IPS-NIHi7 (cell line): ENCODE measurements at regions not wholly inside any gene's neighbourhood (a gene's known extent, or its start where the extent isn't known, plus 50 kb on each side); places are given as distances from the start of the nearest gene placed in this dataset.
"Not testable (repeated sequence)": the region's sequence is repeated elsewhere in the genome, so short reads cannot be mapped to it uniquely, and the experiment has no call there.

Experiments used
- DNase-seq: peaks from one replicate; pipeline ENCODE4 v3.0.0; 2012; ENCODE audit warnings: mixed read lengths; ENCODE audit errors: extremely low spot score

DNA sequence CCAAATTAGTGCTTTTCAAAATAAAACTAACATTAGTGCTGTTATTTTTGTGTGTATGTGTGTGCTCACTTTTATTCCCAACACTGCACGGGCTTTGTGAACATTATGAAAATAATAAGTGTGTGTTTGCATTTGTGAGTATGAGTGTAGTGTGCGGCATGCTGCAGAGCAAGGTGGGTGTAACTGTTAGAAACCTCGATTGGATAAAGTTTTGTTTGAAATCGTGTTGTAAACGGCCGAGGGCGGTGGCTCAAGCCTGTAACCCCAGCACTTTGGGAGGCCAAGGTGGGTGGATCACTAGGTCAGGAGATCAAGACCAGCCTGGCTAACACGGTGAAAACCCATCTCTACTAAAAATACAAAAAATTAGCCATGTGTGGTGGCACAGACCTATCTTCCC lies 352.0 kb downstream of the MDFIC start:
- not testable (repeated sequence) for DNase-seq

DNA sequence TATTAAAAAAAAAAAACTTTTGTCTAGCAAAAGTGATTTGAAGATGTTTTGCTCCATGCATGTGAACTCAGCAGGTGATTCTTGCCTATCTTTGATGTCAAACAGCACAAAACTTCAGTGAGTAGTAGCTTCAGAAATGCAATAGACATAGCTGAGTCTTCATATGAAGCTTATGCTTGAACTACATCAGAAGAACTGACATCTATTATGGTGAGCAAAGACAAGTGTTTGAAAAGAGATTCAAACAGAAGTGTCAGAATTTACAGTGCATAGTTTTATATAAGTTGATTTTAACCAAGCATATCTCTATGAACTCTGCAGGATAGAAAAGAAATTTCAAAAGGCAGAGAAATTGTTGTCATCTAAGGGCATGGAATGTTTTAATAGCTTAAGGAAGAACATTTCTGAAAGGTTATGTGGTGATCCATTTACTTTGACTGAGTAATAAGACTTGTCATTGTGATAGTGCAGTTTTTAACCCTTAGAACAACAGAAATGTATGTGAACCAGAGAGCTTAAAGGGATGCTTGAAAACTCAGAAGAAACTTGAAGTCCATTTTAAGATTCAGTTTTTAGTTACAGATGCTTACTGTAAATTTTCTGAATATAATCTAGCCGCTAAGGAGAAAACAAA lies 351.4 kb downstream of the MDFIC start:
- DNase-seq, result no peak

DNA sequence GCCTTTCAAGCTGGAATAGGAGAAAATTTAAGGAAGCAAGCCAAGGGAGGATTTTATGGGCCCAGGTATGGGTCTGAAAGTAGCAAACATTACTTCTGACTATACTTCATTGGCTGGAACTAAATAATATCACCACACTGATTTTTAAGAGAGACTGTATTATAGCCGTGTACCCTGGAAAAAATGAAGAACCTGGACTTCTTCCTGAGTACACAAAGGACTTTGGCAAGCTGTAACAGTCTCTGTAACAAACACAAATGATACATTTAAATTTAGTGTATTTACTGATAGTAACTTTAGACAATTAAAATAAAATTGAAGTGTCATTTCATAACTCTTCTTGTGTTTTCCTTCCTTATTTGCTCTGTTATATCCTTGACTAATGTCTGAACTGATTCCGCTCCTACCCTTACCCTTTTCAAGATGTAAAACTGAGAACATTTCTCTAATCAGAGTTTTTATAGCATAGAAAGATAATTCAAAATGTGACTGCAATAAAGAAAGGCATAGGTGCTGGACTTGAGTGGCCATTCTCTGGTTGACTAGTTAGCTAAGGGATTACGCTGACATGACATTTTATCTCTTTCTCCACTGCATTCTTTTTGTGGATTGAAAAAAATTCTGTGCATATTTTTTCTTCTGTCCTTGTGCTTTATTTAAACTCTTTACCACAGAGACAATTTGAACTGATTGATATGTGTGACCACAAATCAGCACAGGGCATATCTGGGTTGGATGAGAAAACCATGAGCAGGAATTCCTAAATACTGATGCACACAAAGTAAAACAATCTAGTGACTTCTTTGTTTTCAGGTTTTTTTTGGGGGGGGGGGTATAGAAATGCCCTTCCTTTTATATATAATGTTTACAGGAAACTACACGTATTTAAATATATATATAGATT lies 349.7 kb downstream of the MDFIC start:
- DNase-seq, result no peak

DNA sequence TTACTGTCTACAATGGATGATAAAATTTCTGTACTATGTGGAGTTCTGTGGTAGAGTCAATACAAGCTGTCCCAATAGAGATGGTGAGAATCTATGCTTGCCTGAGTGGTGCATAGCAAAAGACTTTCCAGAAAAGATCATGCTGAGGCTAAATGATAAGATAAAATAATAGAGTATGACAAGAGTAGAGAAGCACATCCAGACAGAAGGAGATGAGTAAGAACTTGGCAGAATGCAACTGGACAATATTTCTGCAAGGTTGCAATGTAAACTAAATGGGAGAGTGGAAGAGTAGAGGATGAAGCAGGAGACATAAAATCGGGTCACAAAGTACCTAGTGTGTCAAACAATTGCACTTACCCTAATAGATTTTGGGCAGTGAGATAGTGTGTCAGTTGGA lies 347.6 kb downstream of the MDFIC start:
- DNase-seq, result no peak

DNA sequence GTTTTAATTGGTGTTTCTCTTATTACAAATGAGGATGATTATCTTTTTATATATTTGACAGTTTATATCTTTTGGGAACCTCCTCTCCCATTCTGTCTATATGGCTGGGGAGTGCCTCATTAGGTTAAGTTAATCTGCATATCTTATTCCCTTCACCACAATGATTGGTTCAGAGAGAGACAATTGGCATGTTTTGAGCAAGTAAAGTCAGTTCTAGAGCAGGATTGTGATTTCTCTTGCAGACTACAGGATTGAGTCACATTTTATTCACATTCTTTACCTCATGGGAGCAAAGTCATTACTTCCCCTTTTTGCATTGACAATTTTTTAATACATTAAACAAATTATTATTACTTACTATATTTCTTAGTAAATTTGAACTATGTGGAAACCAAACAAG lies 345.6 kb downstream of the MDFIC start:
- DNase-seq, result no peak

DNA sequence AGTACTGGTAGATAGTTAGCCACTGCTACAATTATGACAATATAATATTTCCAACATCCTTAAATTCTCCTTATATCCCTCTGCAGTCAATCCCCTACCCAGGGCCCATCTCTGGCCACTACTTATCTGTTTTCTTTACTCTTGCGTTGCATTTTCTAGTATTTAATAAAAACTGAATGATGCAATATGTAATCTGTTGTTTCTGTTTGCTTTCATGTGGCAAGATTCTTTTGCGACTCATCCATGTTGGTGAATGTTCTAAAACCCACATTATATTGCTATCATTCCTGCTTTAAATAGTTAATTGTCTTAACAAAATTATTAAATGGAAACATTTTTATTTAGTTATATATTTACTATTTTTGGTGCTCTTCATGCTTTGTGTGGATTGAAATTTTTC lies 338.5 kb downstream of the MDFIC start:
- no peak for DNase-seq

DNA sequence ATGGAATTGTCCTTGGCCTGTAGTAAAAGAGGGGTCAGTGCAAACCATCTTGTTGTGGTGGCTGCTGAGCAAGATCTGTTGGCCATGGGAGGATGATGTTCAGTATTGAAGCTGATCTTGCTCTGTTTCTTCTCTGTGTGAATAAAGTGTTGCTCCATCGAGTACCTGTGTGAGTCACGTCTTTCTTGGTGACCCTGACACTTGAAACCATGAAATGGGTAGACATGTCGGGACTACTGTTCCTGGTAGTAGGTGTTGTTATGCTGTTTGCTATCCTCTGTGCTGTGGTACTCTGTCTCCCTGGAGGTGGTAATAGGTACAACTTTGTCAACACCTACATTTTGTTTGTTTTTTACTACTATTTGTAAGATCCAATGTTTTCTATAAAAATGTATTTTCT lies 330.6 kb downstream of the MDFIC start:
- no peak for DNase-seq

DNA sequence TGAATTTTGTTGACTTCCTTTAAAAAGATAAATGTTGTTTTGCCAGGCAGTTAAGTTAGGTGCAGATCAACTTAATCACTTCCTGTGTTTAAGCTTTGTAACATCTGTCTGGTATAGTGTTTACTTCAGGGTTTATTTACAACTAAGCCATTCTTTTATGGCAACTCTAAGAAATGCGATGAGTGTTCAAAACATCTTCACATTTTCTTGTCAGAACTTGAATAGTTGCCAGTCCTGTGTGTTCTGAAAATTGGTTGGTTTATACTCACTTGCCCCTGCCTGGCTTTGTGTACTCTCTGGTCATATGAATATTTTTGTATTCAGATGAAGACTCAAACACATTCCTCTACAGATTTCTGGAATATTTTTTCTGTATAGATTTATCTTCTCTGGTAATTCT lies 327.2 kb downstream of the MDFIC start:
- DNase-seq, result no peak

DNA sequence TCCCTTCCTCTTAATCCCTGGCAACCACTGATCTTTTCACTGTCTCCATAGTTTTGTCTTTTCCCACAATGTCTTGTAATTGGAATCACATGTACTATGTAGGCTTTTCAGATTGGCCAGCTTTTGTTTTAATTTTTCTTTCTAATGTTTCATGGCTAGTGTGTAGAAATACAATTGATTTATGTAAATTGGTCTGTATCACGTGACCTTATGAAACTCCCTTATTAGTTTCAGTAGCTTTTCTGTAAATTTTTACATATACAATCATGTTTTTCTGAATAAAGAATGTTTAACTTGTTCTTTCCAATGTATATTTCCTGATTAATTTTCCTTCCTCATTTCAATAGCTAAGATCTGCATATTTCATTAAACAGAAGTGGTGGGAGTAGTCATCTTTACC lies 319.3 kb downstream of the MDFIC start:
- no peak for DNase-seq

DNA sequence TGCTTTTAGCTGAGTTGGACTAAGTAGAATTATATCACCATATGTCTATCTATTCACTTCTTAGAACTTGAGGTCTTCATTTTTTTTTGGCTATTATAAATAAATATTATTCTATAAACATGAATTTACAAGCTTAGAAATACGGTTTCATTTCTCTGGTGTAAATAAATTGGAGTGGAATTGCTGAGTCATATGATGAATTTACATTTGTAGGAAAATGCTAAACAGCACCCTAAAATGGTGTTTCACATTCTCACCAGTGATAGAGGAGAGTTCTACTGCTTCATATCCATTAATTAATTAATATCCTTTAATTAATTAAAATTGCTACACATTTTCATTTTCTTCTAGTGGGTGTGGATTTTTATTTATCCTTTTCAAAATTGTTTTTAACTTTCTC lies 318.3 kb downstream of the MDFIC start:
- DNase-seq, result no peak

DNA sequence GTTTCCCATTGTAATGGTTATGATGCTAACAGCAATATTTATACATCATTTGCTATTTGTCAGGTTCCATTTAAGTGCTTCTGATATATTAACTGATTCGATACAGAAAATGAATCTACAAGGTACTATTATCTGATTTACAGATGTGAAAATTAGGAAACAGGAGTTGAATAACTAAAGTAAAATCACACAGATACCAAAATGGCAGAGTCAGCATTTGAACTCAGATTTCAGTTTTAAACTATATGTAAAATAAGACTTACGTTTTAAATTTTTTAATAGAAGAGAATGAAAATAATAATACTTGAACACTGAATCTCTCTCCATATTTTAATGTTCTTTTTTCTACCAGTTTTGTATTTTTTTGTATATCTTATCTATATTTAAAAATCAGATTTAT lies 313.2 kb downstream of the MDFIC start:
- DNase-seq, result no peak

DNA sequence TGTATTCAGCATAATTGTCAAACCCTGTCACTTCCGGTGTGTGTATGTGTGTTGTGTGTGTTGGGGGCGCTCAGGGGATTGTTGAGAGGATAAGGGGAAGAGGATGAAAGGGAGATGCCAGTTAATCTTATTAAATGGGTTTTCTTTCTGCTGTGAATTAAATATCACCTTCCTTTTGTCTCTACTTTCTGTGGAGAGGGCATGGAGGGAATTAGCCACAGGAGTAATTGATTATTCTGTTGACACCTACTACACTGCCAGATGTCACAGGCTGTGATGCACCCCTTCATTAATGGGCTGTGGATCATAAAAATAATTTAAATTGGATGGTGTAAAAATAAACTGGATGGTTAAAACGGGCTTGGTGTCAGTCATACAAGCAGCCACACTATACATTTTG lies 311.9 kb downstream of the MDFIC start:
- no peak for DNase-seq

DNA sequence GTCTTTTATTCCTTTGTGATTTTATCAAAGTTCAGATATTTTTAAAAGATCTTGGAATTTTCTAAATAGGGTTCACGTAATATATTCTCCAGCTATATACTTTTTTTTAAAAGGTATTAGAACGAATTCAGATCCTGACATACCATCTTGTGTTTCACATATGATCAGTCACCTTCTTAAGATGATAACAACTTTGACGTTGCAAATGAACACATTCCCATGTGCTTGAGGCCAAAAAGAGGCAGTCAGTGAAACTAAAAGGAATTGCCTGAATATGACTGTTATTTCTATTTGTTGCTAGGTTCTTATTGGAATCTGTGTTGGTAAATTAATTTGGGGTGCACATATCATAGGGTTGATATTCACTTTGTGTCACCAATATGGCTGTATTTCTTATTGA lies 310.1 kb downstream of the MDFIC start:
- no peak for DNase-seq

DNA sequence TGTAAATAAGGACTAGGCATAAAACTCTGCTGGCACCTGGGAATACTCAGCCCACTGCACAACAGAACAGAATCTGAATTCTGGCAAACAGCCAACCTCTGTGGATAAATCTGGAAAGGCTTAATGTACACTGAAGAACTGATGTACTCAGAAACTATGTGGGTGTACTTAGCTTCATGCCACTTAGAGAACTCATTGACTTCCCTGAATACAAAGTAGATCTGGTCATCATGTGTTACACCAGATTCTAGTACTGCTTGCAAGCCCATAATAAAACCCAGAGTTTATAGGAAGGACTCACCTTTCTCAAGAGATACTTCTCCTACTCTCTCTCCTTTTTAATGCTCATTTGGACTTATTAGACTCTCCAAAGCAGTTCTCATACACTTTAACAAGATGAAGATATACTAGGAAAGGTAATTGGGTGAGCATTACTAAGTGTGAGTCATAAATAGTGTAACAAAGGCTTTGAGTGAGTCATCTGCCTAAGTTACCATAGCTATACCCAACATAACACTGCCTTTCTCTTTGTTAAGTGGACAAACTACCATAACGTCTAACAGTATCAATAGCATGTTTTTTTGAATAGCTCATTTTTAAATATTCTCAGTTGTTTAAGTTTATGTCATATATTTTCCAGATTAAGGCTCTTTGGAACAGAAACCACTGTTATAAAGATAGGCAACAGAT lies 309.1 kb downstream of the MDFIC start:
- DNase-seq, result no peak

DNA sequence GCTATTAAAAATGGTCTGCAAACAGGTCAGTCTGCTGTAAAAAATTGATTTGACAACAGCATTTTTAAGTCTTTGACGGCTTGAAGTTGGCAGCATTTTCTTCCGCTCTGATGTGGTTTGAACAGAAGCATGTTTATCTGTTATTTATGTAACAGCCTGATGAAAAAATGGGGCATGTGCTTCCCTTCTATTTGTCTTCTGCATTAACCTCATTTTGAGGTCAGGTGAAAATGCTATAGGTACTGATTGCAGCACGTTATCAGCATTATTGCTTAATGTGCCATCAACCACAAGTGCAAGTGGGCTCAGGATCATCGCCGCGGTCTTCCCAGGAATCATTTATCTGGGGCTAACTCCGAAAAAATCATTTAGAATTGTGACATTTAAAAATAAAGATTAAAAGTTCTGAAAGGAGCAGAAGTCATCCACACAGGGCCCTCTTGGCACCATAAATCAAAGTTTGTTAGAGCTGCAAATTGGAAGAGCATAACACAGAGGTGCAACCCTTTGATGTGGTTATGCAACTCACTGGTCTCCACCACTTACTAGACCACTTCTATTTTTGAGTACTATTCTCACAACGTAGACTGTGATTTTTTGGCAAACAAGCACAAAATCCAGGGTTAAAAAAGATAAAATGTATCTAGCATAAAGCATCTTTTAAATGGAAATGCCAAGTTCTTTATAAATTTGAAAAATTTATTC lies 307.7 kb downstream of the MDFIC start:
- DNase-seq, result no peak

DNA sequence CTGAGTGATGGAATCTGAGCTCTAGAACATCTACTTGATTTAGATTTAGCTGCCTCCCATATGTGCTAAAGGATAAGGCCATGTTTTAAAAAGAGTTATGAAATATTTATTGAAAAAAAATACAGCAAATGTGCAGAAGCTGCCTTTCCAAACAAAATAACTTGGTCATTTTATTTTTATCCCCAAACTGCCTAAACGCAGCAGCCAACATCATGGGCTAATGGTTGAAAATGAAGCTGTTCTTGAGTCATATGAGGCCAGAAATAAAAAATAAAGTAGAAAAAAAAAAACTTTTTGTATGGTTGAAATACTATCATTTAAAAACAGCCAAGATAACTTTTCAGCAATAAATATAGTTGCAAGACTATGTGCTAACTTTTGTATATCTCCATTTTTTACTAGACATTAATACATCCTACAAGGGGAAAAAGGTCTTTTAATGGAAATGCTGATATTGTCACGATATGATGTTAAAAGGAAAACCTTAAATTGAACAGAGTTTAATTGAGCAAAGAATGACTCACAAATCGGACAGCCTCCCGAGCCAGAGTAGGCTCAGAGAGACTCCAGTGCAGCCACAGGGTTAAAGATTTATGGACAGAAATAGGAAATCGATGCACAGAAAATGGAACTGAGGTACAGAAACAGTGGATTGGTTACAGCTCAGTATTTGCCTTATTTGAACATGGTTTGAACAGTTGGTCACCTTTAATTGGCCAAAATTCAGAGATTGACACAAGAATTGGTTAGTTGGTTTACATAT lies 305.8 kb downstream of the MDFIC start:
- DNase-seq, result no peak

DNA sequence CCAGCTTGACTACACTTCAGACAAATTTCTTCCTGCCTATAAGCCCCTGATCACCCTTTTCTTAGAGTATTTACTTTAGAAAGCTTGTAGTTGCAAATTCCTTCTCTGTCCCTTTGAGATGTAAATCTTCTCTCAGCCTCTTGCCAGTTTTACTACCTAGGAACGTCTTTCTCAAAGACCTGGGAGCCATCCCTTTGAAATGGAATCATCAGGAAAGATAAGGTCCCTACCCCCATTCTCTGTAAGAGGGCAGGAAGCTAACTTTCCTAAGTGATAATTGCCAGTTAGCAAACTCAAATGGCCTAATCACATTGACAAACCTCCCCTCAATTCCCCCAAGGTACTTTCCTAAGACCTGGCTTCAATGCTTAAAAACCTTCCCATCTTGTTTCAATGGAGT lies 304.5 kb downstream of the MDFIC start:
- peak; percentile 61 for DNase-seq

DNA sequence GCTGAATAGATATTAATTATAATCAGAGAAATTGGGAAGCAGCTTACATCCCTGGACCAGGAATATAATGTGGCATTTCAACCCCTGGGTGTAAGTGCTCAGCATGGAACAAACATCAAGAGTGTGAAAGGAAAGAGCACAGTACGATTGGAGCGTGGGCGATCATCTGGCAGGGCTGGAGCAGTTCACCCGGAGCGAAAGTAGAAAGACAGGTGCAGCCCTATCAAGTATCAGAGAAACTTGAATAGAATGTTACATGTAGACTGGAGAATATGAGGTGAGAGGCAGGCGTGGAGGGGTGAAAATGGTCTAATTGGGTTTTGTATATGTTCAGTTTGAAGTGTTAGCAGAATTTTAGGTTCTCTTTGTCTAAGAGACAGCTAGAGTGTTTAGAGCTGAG lies 303.0 kb downstream of the MDFIC start:
- no peak for DNase-seq

DNA sequence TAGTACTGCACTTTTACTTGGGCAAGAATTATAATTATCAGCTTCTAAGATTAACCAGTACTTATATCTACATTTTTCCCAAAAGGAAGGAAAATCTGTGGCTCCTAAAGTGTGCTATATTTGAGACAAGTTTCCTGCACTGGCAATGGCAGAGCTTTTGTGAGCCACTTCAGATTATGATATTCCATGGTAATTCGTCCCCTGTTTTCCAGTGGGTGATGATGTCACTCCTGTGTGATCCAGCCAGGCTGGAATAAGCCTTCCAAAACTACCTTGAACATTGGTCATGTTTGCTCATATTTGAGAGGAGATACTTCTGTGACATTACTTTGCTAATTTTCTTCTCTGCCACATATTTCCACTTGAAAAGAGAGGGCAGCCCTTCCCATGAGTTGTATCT lies 302.1 kb downstream of the MDFIC start:
- DNase-seq, result no peak

DNA sequence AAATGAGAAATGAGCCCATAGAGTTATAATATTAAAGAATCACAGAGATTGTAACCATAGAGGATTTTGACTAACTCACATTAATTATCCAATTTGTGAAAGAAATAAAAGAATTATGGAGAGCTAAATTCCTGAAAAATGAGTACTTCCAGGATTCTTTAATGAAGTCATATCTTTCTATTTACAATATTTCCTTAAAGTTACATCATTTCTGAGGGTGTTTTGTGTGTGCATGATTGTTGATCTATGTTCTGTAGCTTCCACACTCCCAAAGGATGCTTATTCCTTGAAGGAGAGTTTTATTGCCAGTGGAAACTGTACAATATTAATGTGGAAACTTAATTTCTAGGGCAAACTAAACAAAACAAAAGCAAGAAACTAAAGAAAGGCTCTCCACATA lies 299.6 kb downstream of the MDFIC start:
- no peak for DNase-seq

DNA sequence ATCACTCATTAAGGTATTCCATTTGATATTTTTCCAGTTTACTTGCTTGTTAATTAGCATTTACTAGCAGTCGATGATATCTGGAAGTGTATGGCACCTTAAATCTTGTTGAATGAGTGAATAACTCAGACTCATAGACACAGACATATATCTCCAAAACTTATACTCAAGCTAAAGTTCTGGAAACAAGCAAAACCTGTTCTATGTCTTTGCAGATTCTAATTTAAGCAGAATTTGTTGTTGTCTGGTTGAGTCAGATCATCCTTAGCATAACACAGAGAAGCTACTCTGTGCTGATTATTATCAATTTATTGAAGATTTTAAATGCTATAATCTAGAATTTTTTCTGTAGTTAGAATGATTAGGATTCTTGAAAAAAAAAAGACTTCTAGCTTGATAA lies 296.2 kb downstream of the MDFIC start:
- DNase-seq, result no peak

DNA sequence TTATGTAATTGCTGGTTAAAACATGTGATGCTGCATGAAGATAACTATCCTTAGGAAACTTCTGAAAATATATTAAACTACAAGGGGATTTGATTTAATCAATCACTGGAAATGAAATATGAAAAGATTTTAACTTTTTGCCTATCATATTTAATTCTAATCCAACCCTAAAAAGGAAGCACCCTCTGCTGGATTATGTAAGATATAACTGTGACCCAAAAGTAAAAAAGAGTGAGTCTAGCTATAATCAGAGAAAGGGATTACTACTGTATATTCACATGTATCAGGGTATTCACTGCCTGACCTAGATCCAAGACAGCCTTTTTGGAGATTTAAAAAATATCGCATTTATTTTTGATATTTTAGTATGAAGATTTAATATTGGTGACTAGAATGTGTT lies 295.5 kb downstream of the MDFIC start:
- no peak for DNase-seq
